Lower leg skin (tissue), 3 donors: ENCODE measurements at regions not wholly inside any gene's neighbourhood (a gene's known extent, or its start where the extent isn't known, plus 50 kb on each side); places are given as distances from the start of the nearest gene placed in this dataset.

Experiments used
- POLR2A ChIP-seq, 2 donors: fragments of 450-650 bp; IDR thresholded peaks; one replicate each; pipeline ENCODE4 v1.6.1; 2016 to 2017; ENCODE audit warnings: antibody characterized with exemption in 2 of 2, mild to moderate bottlenecking in 1 of 2, moderate library complexity in 1 of 2
- TF ChIP-seq, protein P1 (sequence below), 3 donors: fragments of 450-650 bp; IDR thresholded peaks; one replicate each; pipeline ENCODE4 v1.5.1; 2016; ENCODE audit warnings: antibody characterized with exemption in 3 of 3, mild to moderate bottlenecking in 3 of 3, moderate library complexity in 2 of 3

DNA sequence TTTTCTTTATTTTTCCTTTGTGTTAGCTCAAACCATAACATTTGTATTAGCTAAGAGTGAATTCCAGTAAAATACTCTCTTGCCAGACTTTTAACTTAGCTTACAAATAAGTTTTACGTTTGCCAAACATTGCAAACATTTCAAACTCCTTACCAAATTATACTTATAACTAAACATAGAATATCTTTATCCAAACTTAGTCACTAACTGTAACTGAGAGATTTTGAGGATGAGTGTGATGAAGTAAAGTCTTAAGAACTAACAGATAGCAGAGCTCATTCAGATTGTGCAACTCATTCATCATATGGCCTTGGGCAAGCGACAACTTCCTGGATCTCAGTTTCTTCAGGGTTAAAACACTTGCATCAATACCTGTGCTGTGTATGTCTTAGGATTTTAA, 533.7 kb downstream of the TDRD15 start:
- TF ChIP-seq POLR2A (IDR thresholded peaks at IDR 0.05), result no peak
- TF ChIP-seq, protein P1, sequence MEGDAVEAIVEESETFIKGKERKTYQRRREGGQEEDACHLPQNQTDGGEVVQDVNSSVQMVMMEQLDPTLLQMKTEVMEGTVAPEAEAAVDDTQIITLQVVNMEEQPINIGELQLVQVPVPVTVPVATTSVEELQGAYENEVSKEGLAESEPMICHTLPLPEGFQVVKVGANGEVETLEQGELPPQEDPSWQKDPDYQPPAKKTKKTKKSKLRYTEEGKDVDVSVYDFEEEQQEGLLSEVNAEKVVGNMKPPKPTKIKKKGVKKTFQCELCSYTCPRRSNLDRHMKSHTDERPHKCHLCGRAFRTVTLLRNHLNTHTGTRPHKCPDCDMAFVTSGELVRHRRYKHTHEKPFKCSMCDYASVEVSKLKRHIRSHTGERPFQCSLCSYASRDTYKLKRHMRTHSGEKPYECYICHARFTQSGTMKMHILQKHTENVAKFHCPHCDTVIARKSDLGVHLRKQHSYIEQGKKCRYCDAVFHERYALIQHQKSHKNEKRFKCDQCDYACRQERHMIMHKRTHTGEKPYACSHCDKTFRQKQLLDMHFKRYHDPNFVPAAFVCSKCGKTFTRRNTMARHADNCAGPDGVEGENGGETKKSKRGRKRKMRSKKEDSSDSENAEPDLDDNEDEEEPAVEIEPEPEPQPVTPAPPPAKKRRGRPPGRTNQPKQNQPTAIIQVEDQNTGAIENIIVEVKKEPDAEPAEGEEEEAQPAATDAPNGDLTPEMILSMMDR (IDR thresholded peaks at IDR 0.05), result no peak
